ENCODE measurements at regions not wholly inside any gene's neighbourhood (a gene's known extent, or its start where the extent isn't known, plus 50 kb on each side); places are given as distances from the start of the nearest gene placed in this dataset.

- no peaks in the 10 kb centered on the region for H3K9me3 ChIP-seq (ENCODE audit: control insufficient read depth in 1 of 2, insufficient read depth in 1 of 2, low read depth in 1 of 2, low read length in 2 of 2)
- DNase-seq (ENCODE audit: low read depth, low spot score) (no peak), ATAC-seq (no peak)
- H3K4me1 ChIP-seq (ENCODE audit: control insufficient read depth in 1 of 2, insufficient read depth in 2 of 2, low read length in 2 of 2): no peaks in the 10 kb centered on the region
- H3K4me3 ChIP-seq (replicated peaks in 1 of 2; ENCODE audit: low read depth in 1 of 2, low read length in 2 of 2): no peak overlapping the region
- no peak overlapping the region for H3K27ac ChIP-seq (ENCODE audit: low read depth, low read length)
- TF ChIP-seq ZBTB33 (IDR thresholded peaks at IDR 0.05; ENCODE audit: extremely low read depth, insufficient replicate concordance, low read length) (no peak), ELF1 (IDR thresholded peaks at IDR 0.05; ENCODE audit: borderline replicate concordance, low read depth) (no peak), POLR2A (IDR thresholded peaks at IDR 0.05; ENCODE audit: borderline replicate concordance, extremely low read depth, insufficient read depth, insufficient read length) (no peak), RAD21 (IDR thresholded peaks at IDR 0.05; ENCODE audit: low read depth) (no peak), REST (IDR thresholded peaks at IDR 0.05; ENCODE audit: low read depth) (no peak), EGR1 (IDR thresholded peaks at IDR 0.05; ENCODE audit: low read depth) (no peak), JUND (IDR thresholded peaks at IDR 0.05) (no peak), TCF7L2 (IDR thresholded peaks at IDR 0.05; ENCODE audit: borderline replicate concordance, extremely low read depth, insufficient read depth, insufficient read length) (no peak), EZH2phosphoT487 (IDR thresholded peaks at IDR 0.05; ENCODE audit: borderline replicate concordance) (no peak), POLR2AphosphoS5 (IDR thresholded peaks at IDR 0.05; ENCODE audit: low read depth, low read length) (no peak), EZH2 (IDR thresholded peaks at IDR 0.05) (no peak), FOSL1 (IDR thresholded peaks at IDR 0.05; ENCODE audit: low read depth) (no peak), SIN3A (IDR thresholded peaks at IDR 0.05; ENCODE audit: low read depth) (no peak), YY1 (IDR thresholded peaks at IDR 0.05; ENCODE audit: extremely low read depth, insufficient replicate concordance, low read depth, low read length) (no peak), ZFX (IDR thresholded peaks at IDR 0.05) (no peak), MAX (IDR thresholded peaks at IDR 0.05) (no peak), CEBPB (IDR thresholded peaks at IDR 0.05; ENCODE audit: low read depth) (no peak), CBX3 (IDR thresholded peaks at IDR 0.05; ENCODE audit: low read depth) (no peak)
- H3K4me2 ChIP-seq (ENCODE audit: low read length): no peak overlapping the region
- H3K9me2 ChIP-seq (ENCODE audit: insufficient read depth): no peaks in the 10 kb centered on the region
- no peaks in the 10 kb centered on the region for H3K36me3 ChIP-seq (ENCODE audit: control insufficient read depth in 1 of 2, insufficient read depth in 2 of 2, low read length in 2 of 2)
- no peak overlapping the region for H2AFZ ChIP-seq (ENCODE audit: low read depth, low read length, poor library complexity, severe bottlenecking)
- no peaks in the 10 kb centered on the region for H4K20me1 ChIP-seq (ENCODE audit: insufficient read depth)
- CTCF ChIA-PET: no interaction called here
- H3K9ac ChIP-seq (ENCODE audit: low read length): no peak overlapping the region
- no TSS peak for BruUV-seq (replicated peaks)
- RAD21 ChIA-PET (ENCODE audit: low non-redundant PET in 1 of 2, low total read pairs in 2 of 2, uncharacterized antibody in 2 of 2, unreplicated experiment in 2 of 2): no interaction called here
- POLR2A ChIA-PET: no interaction called here
- no peaks in the 10 kb centered on the region for H3K79me2 ChIP-seq (ENCODE audit: insufficient read depth, low read length)
- H3K27me3 ChIP-seq (ENCODE audit: insufficient read depth, low read length): peaks cover 51% of the 10 kb centered on the region
- intact Hi-C loops (cut with micrococcal nuclease): no loop called here
These were observed 66.8 kb downstream of the GLRX5 start for GRCh38 chr14:95601650-95602049.
